SK-N-SH (cell line): ENCODE measurements at regions not wholly inside any gene's neighbourhood (a gene's known extent, or its start where the extent isn't known, plus 50 kb on each side); places are given as distances from the start of the nearest gene placed in this dataset.

Source experiments
- CTCF ChIA-PET: fragments of 300-600, 350-600 bp; formaldehyde crosslinking; extraction: SDS; loops from one replicate; lab custom pipeline; 2021; lab: Yijun Ruan, JAX
- POLR2A ChIA-PET: fragments of 350-600 bp; sonication (Branson Sonifier 250); formaldehyde crosslinking; extraction: SDS; loops from one replicate; lab custom pipeline; 2020; ENCODE audit warnings: antibody characterized with exemption, inconsistent platforms; lab: Yijun Ruan, JAX
- DNase-seq: peaks from one replicate; pipeline ENCODE4 v3.0.0; 2012
- H2AFZ ChIP-seq: fragments of 200-600 bp; sonication (generic); 2 replicates; pipeline ENCODE4 v1.8.1; 2016; ENCODE audit warnings: antibody characterized with exemption, mild to moderate bottlenecking, low read depth
- H3F3A ChIP-seq: fragments of 200-600 bp; sonication (generic); replicated peaks from 2 replicates; pipeline ENCODE3; 2016; ENCODE audit warnings: antibody characterized with exemption, mild to moderate bottlenecking; ENCODE audit not compliant: insufficient read depth
- H3K27ac ChIP-seq, 2 experiments: fragments of 200-500 bp in 1 of 2; fragments of 200-600 bp in 1 of 2; sonication (Bioruptor generic) in 1 of 2; sonication (generic), shearing (Covaris generic) in 1 of 2; 2 replicates each; pipeline versions ENCODE4 v1.5.1 to v1.6.1; 2014 to 2016; ENCODE audit warnings: low read depth in 2 of 2, inconsistent platforms in 1 of 2, low read length in 1 of 2, mild to moderate bottlenecking in 1 of 2, mixed read lengths in 1 of 2
- H3K27me3 ChIP-seq: fragments of 200-600 bp; sonication (generic), shearing (Covaris generic); 2 replicates; pipeline ENCODE4 v1.6.1; 2016; ENCODE audit warnings: mixed run types; ENCODE audit not compliant: insufficient read depth
- H3K36me3 ChIP-seq, 2 experiments: fragments of 200-500 bp in 1 of 2; fragments of 200-600 bp in 1 of 2; sonication (Bioruptor generic) in 1 of 2; sonication (generic) in 1 of 2; replicated peaks in 1 of 2; 2 replicates each; pipeline versions ENCODE3 to v1.5.1; 2014 to 2016; ENCODE audit warnings: low read length in 1 of 2, mild to moderate bottlenecking in 1 of 2; ENCODE audit not compliant: insufficient read depth in 2 of 2, control insufficient read depth in 1 of 2
- H3K4me1 ChIP-seq, 2 experiments: fragments of 200-500 bp in 1 of 2; fragments of 200-600 bp in 1 of 2; sonication (Bioruptor generic) in 1 of 2; sonication (generic), shearing (Covaris generic) in 1 of 2; 2 replicates each; pipeline versions ENCODE4 v1.5.1 to v1.6.1; 2014 to 2016; ENCODE audit warnings: low read depth in 1 of 2, low read length in 1 of 2, mixed run types in 1 of 2; ENCODE audit not compliant: insufficient read depth in 2 of 2, control insufficient read depth in 1 of 2
- H3K4me2 ChIP-seq: fragments of 200-600 bp; sonication (generic), shearing (Covaris generic); 2 replicates; pipeline ENCODE4 v1.6.1; 2017; ENCODE audit warnings: mixed run types
- H3K4me3 ChIP-seq, 2 experiments: fragments of 200-500 bp in 1 of 2; fragments of 200-600 bp in 1 of 2; sonication (Bioruptor generic) in 1 of 2; sonication (generic), shearing (Covaris generic) in 1 of 2; 2 replicates each; pipeline versions ENCODE4 v1.5.1 to v1.8.1; 2014 to 2016; ENCODE audit warnings: low read depth in 2 of 2, inconsistent platforms in 1 of 2, low read length in 1 of 2, mild to moderate bottlenecking in 1 of 2, mixed read lengths in 1 of 2, moderate library complexity in 1 of 2
- H3K79me2 ChIP-seq: fragments of 200-600 bp; sonication (generic); 2 replicates; pipeline ENCODE4 v1.8.1; 2017; ENCODE audit warnings: mild to moderate bottlenecking; ENCODE audit not compliant: insufficient read depth
- H3K9ac ChIP-seq: fragments of 200-600 bp; sonication (generic); 2 replicates; pipeline ENCODE4 v1.6.1; 2017; ENCODE audit warnings: mixed run types
- H3K9me2 ChIP-seq: fragments of 200-600 bp; sonication (generic); 2 replicates; pipeline ENCODE4 v1.6.1; 2017; ENCODE audit warnings: mixed run types
- H3K9me3 ChIP-seq: fragments of 200-600 bp; sonication (generic); 2 replicates; pipeline ENCODE4 v1.6.1; 2017; ENCODE audit warnings: mixed run types, mild to moderate bottlenecking, moderate library complexity
- H4K20me1 ChIP-seq: fragments of 200-600 bp; sonication (generic); 2 replicates; pipeline ENCODE4 v1.6.1; 2017; ENCODE audit warnings: mild to moderate bottlenecking, mixed run types; ENCODE audit not compliant: insufficient read depth
- EZH2phosphoT487 ChIP-seq: fragments of 200-600 bp; sonication (generic); IDR thresholded peaks from 2 replicates; pipeline ENCODE4 v1.6.1; 2017; ENCODE audit warnings: low read depth, mixed run types, mild to moderate bottlenecking, antibody characterized with exemption, moderate library complexity, borderline replicate concordance
- FOXM1 ChIP-seq: IDR thresholded peaks from 2 replicates; pipeline ENCODE4 v1.4.0; 2012; ENCODE audit warnings: low read depth, mild to moderate bottlenecking
- GATA2 ChIP-seq: sonication (generic); formaldehyde crosslinking; IDR thresholded peaks from 2 replicates; pipeline ENCODE4 v1.5.0; 2020; ENCODE audit warnings: mild to moderate bottlenecking, missing genetic modification reagents
- MEF2A ChIP-seq: IDR thresholded peaks from 2 replicates; pipeline ENCODE4 v1.4.0; 2012; ENCODE audit warnings: low read depth, borderline replicate concordance
- MXI1 ChIP-seq: IDR thresholded peaks from 2 replicates; pipeline ENCODE4 v1.6.1; 2012; ENCODE audit warnings: mild to moderate bottlenecking, low read depth, low read length, improper control_type of control experiment
- NRF1 ChIP-seq: IDR thresholded peaks from 2 replicates; pipeline ENCODE4 v1.6.1; 2012; ENCODE audit warnings: low read depth, mild to moderate bottlenecking, low read length
- RCOR1 ChIP-seq: fragments of 150-350 bp; IDR thresholded peaks from 2 replicates; pipeline ENCODE4 v1.6.1; 2017; ENCODE audit warnings: antibody characterized with exemption, low read length
- RFX5 ChIP-seq: IDR thresholded peaks from 2 replicates; pipeline ENCODE4 v1.6.1; 2012; ENCODE audit warnings: mild to moderate bottlenecking, improper control_type of control experiment, low read length
- RXRA ChIP-seq: IDR thresholded peaks from 2 replicates; pipeline ENCODE4 v1.4.0; 2012; ENCODE audit warnings: low read depth, mild to moderate bottlenecking, borderline replicate concordance
- SIN3A ChIP-seq: IDR thresholded peaks from 2 replicates; pipeline ENCODE4 v1.6.1; 2012; ENCODE audit warnings: low read depth, mild to moderate bottlenecking, low read length, moderate library complexity, borderline replicate concordance
- TCF12 ChIP-seq: IDR thresholded peaks from 2 replicates; pipeline ENCODE4 v1.4.0; 2012
- TEAD4 ChIP-seq: IDR thresholded peaks from 2 replicates; pipeline ENCODE4 v1.4.0; 2012; ENCODE audit warnings: mild to moderate bottlenecking, borderline replicate concordance; ENCODE audit not compliant: insufficient read depth
- YY1 ChIP-seq: IDR thresholded peaks from 2 replicates; pipeline ENCODE4 v1.4.0; 2012; ENCODE audit warnings: low read depth, mild to moderate bottlenecking
- WGBS: methylation state at CpG from one replicate; pipeline ENCODE4 v1.1.6; 2017; ENCODE audit warnings: low lambda C conversion rate; 5-methylcytosine and 5-hydroxymethylcytosine counted together
- TF ChIP-seq, protein P1 (sequence below): fragments of 150-350 bp; IDR thresholded peaks from 2 replicates; pipeline ENCODE4 v1.6.1; 2016; ENCODE audit warnings: mild to moderate bottlenecking, low read depth, low read length
- TF ChIP-seq, protein P2 (sequence below): IDR thresholded peaks from 2 replicates; pipeline ENCODE4 v1.4.0; 2012; ENCODE audit warnings: low read depth, borderline replicate concordance
- TF ChIP-seq, protein P3 (sequence below): fragments of 200-600 bp; sonication (generic); IDR thresholded peaks from 2 replicates; pipeline ENCODE4 v1.6.1; 2017; ENCODE audit warnings: antibody characterized with exemption, mild to moderate bottlenecking, moderate library complexity
- TF ChIP-seq, protein P4 (sequence below): fragments of 150-350 bp; IDR thresholded peaks from 2 replicates; pipeline ENCODE4 v1.6.1; 2017; ENCODE audit warnings: antibody characterized with exemption, low read length, low read depth, borderline replicate concordance
- TF ChIP-seq, protein P5 (sequence below): IDR thresholded peaks from 2 replicates; pipeline ENCODE4 v1.6.1; 2012; ENCODE audit warnings: mild to moderate bottlenecking, low read depth, low read length, moderate library complexity
- TF ChIP-seq, protein P6 (sequence below): IDR thresholded peaks from 2 replicates; pipeline ENCODE4 v1.4.0; 2012; ENCODE audit warnings: low read depth

DNA sequence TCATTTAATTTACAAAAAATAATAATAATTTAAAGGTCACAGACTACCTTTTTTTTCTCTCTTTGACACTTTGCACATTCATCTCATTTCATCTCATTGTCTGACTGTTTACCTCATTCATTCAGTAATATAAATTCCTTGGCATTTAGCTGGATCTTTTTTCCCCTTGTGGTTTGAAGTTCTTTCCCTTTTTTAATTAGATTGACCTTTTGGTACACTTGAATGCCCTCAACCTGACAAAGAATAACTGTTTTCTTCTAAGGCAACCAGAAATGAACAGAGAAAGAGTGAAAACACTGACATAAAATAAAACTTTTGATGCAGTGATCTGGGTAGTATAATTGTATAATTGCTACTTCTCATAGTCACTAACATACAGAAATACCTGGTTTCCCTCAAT, 774.9 kb upstream of the NOVA1 start (continued):
- no peak for TF ChIP-seq GATA2 (CRISPR knock-in tag)
- TF ChIP-seq TCF12 = no peak

DNA sequence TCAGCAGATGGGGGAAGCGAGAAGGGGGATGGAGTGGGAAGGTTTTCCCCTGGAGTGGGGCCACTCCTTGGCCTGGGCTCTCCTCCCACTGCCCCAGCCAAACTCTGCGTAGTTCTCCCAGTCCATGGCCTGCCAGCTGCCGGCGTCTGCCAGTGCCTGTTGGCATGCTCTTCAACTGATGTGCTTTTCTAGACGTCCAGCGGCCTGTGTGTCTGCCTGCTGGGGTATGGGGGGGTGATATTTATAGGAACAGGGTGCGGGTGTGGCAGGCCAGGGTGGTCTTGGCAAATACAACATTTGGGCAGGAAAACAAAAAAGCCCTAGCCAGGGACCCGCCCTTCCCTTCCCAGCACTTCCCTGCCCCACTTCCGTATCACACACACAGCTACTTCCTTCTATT, 786.3 kb upstream of the NOVA1 start:
- no peak overlapping the region for H3K9ac ChIP-seq
- H3K4me3 ChIP-seq = no peak overlapping the region
- no peaks in the 10 kb centered on the region for H3K9me2 ChIP-seq
- no peaks in the 10 kb centered on the region for H3K9me3 ChIP-seq
- H2AFZ ChIP-seq = no peak overlapping the region
- CTCF ChIA-PET = no interaction called here
- H3F3A ChIP-seq = no peaks in the 10 kb centered on the region
- H3K36me3 ChIP-seq = no peaks in the 10 kb centered on the region
- H3K4me2 ChIP-seq = no peak overlapping the region
- TF ChIP-seq, protein P1, sequence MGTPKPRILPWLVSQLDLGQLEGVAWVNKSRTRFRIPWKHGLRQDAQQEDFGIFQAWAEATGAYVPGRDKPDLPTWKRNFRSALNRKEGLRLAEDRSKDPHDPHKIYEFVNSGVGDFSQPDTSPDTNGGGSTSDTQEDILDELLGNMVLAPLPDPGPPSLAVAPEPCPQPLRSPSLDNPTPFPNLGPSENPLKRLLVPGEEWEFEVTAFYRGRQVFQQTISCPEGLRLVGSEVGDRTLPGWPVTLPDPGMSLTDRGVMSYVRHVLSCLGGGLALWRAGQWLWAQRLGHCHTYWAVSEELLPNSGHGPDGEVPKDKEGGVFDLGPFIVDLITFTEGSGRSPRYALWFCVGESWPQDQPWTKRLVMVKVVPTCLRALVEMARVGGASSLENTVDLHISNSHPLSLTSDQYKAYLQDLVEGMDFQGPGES = no peak
- TF ChIP-seq, protein P2, sequence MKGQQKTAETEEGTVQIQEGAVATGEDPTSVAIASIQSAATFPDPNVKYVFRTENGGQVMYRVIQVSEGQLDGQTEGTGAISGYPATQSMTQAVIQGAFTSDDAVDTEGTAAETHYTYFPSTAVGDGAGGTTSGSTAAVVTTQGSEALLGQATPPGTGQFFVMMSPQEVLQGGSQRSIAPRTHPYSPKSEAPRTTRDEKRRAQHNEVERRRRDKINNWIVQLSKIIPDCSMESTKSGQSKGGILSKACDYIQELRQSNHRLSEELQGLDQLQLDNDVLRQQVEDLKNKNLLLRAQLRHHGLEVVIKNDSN = no peak
- TF ChIP-seq RFX5 (no peak), YY1 (no peak), NRF1 (no peak), SIN3A (no peak), EZH2phosphoT487 (no peak), MXI1 (no peak), TEAD4 (no peak), MEF2A (no peak), FOXM1 (no peak), RXRA (no peak), RCOR1 (no peak), TCF12 (no peak)
- TF ChIP-seq, protein P3, sequence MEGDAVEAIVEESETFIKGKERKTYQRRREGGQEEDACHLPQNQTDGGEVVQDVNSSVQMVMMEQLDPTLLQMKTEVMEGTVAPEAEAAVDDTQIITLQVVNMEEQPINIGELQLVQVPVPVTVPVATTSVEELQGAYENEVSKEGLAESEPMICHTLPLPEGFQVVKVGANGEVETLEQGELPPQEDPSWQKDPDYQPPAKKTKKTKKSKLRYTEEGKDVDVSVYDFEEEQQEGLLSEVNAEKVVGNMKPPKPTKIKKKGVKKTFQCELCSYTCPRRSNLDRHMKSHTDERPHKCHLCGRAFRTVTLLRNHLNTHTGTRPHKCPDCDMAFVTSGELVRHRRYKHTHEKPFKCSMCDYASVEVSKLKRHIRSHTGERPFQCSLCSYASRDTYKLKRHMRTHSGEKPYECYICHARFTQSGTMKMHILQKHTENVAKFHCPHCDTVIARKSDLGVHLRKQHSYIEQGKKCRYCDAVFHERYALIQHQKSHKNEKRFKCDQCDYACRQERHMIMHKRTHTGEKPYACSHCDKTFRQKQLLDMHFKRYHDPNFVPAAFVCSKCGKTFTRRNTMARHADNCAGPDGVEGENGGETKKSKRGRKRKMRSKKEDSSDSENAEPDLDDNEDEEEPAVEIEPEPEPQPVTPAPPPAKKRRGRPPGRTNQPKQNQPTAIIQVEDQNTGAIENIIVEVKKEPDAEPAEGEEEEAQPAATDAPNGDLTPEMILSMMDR = no peak
- TF ChIP-seq, protein P4, sequence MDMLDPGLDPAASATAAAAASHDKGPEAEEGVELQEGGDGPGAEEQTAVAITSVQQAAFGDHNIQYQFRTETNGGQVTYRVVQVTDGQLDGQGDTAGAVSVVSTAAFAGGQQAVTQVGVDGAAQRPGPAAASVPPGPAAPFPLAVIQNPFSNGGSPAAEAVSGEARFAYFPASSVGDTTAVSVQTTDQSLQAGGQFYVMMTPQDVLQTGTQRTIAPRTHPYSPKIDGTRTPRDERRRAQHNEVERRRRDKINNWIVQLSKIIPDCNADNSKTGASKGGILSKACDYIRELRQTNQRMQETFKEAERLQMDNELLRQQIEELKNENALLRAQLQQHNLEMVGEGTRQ = no peak
- TF ChIP-seq, protein P5, sequence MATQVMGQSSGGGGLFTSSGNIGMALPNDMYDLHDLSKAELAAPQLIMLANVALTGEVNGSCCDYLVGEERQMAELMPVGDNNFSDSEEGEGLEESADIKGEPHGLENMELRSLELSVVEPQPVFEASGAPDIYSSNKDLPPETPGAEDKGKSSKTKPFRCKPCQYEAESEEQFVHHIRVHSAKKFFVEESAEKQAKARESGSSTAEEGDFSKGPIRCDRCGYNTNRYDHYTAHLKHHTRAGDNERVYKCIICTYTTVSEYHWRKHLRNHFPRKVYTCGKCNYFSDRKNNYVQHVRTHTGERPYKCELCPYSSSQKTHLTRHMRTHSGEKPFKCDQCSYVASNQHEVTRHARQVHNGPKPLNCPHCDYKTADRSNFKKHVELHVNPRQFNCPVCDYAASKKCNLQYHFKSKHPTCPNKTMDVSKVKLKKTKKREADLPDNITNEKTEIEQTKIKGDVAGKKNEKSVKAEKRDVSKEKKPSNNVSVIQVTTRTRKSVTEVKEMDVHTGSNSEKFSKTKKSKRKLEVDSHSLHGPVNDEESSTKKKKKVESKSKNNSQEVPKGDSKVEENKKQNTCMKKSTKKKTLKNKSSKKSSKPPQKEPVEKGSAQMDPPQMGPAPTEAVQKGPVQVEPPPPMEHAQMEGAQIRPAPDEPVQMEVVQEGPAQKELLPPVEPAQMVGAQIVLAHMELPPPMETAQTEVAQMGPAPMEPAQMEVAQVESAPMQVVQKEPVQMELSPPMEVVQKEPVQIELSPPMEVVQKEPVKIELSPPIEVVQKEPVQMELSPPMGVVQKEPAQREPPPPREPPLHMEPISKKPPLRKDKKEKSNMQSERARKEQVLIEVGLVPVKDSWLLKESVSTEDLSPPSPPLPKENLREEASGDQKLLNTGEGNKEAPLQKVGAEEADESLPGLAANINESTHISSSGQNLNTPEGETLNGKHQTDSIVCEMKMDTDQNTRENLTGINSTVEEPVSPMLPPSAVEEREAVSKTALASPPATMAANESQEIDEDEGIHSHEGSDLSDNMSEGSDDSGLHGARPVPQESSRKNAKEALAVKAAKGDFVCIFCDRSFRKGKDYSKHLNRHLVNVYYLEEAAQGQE = no peak
- TF ChIP-seq, protein P6, sequence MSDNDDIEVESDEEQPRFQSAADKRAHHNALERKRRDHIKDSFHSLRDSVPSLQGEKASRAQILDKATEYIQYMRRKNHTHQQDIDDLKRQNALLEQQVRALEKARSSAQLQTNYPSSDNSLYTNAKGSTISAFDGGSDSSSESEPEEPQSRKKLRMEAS = no peak
- POLR2A ChIA-PET = interaction anchor here (0.7 kb wide), 1 partner anchor 939 kb away, joined by 3 read pairs; no protein-coding TSS in a partner anchor
- H3K4me1 ChIP-seq = no peaks in the 10 kb centered on the region; a peak in 1 of 4 replicates
- no peak for DNase-seq
- no peak overlapping the region for H3K27ac ChIP-seq
- H4K20me1 ChIP-seq = no peaks in the 10 kb centered on the region
- 49% methylated on average over 9 of the region's 9 CpGs for WGBS
- no peaks in the 10 kb centered on the region for H3K79me2 ChIP-seq
- no peaks in the 10 kb centered on the region for H3K27me3 ChIP-seq
